ENCODE measurements at regions not wholly inside any gene's neighbourhood (a gene's known extent, or its start where the extent isn't known, plus 50 kb on each side); places are given as distances from the start of the nearest gene placed in this dataset.

DNA sequence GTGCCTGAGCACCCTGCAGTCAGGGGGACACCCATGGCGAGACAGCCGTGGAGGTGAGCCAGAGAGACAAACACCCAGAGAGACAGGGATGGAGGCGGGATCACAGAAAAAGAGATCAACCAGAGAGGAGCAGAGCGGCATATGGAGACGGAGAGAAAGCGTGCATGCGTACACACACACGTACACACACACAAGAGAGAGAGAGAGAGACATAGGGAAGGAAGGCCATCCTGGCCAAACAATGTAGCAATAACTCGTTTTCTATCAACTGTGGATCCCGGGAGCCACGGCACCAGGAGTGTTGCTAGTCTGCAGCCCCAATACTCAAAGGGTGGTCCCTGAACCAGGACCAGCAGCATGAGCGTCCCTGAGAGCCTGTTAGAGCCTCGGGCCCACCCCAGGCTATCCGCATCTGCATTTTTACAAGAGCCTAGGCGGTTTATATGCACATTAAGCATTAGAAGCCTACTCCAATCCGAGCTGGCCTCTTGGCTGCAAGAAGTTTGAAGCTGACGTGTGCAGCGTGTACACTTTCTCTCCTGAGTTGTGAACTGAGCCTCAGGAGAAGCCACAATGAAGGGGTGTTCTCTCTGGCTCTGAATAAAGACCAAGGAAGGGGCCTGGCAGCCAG, 50.1 kb upstream of the MYCN start:
- H3K4me3 ChIP-seq (ENCODE audit: low read depth in 1 of 2, low read length in 2 of 2): no peak overlapping the region
- H3K9me3 ChIP-seq (ENCODE audit: control insufficient read depth in 1 of 2, low read length in 2 of 2): no peaks in the 10 kb centered on the region
- no peaks in the 10 kb centered on the region for H3K27me3 ChIP-seq (ENCODE audit: low read depth, low read length)
- no peak overlapping the region for H3K27ac ChIP-seq (ENCODE audit: low read length)
- H3K36me3 ChIP-seq (ENCODE audit: control insufficient read depth in 1 of 2, insufficient read depth in 2 of 2, low read length in 2 of 2): no peaks in the 10 kb centered on the region
- H3K4me1 ChIP-seq (ENCODE audit: control insufficient read depth in 1 of 2, insufficient read depth in 2 of 2, low read length in 2 of 2): peaks cover 0 to 13% of the 10 kb centered on the region in 2 donors
